ENCODE measurements at regions not wholly inside any gene's neighbourhood (a gene's known extent, or its start where the extent isn't known, plus 50 kb on each side); places are given as distances from the start of the nearest gene placed in this dataset.

DNA sequence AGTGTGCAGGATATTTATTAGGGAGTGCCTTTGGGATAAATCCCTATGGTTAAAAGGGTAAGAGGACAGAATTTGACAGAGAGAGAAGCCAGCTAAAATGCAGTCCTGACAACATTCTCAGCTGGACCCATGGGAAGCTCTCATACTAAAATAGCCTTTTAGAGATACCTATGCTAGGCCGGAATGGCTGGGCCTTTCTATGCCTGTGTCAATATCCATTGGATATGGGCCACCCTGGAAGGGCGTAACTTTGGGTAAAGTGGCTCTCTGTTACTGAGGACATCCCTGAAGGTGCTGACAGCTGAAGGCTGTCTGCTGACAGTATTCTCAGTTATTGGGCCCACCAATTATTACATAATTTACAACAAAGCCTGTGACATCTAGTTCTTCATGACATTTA, 613.0 kb upstream of the B3GALT2 start:
- TF ChIP-seq, protein P1, sequence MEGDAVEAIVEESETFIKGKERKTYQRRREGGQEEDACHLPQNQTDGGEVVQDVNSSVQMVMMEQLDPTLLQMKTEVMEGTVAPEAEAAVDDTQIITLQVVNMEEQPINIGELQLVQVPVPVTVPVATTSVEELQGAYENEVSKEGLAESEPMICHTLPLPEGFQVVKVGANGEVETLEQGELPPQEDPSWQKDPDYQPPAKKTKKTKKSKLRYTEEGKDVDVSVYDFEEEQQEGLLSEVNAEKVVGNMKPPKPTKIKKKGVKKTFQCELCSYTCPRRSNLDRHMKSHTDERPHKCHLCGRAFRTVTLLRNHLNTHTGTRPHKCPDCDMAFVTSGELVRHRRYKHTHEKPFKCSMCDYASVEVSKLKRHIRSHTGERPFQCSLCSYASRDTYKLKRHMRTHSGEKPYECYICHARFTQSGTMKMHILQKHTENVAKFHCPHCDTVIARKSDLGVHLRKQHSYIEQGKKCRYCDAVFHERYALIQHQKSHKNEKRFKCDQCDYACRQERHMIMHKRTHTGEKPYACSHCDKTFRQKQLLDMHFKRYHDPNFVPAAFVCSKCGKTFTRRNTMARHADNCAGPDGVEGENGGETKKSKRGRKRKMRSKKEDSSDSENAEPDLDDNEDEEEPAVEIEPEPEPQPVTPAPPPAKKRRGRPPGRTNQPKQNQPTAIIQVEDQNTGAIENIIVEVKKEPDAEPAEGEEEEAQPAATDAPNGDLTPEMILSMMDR (IDR thresholded peaks at IDR 0.05): no peak
- TF ChIP-seq POLR2A (IDR thresholded peaks at IDR 0.05): no peak
